Ishikawa (cell line): ENCODE measurements at regions not wholly inside any gene's neighbourhood (a gene's known extent, or its start where the extent isn't known, plus 50 kb on each side); places are given as distances from the start of the nearest gene placed in this dataset.

Experiments used
- CEBPB ChIP-seq: IDR thresholded peaks from 2 replicates; pipeline ENCODE4 v1.6.1; 2012
- CREB1 ChIP-seq: IDR thresholded peaks from 2 replicates; pipeline ENCODE4 v1.6.1; 2012; ENCODE audit warnings: low read depth
- EGR1 ChIP-seq: IDR thresholded peaks from 2 replicates; pipeline ENCODE4 v1.6.1; 2012
- EP300 ChIP-seq: IDR thresholded peaks from 2 replicates; pipeline ENCODE4 v1.6.1; 2012; ENCODE audit warnings: borderline replicate concordance
- FOXM1 ChIP-seq: IDR thresholded peaks from 2 replicates; pipeline ENCODE4 v1.6.1; 2012; ENCODE audit warnings: low read depth, borderline replicate concordance
- NFIC ChIP-seq: IDR thresholded peaks from 2 replicates; pipeline ENCODE4 v1.6.1; 2012
- RAD21 ChIP-seq: IDR thresholded peaks from 2 replicates; pipeline ENCODE4 v1.6.1; 2012; ENCODE audit warnings: low read depth
- REST ChIP-seq: IDR thresholded peaks from 2 replicates; pipeline ENCODE4 v1.6.1; 2012; ENCODE audit warnings: low read depth, mild to moderate bottlenecking
- TAF1 ChIP-seq: IDR thresholded peaks from 2 replicates; pipeline ENCODE4 v1.6.1; 2012; ENCODE audit warnings: low read depth, mild to moderate bottlenecking
- TCF12 ChIP-seq: IDR thresholded peaks from 2 replicates; pipeline ENCODE4 v1.6.1; 2012; ENCODE audit warnings: low read depth
- TEAD4 ChIP-seq: IDR thresholded peaks from 2 replicates; pipeline ENCODE4 v1.6.1; 2012
- YY1 ChIP-seq: IDR thresholded peaks from 2 replicates; pipeline ENCODE4 v1.6.1; 2012; ENCODE audit warnings: low read depth
- ZBTB7A ChIP-seq: IDR thresholded peaks from 2 replicates; pipeline ENCODE4 v1.6.1; 2012; ENCODE audit warnings: low read depth
- TF ChIP-seq, protein P1 (sequence below): IDR thresholded peaks from 2 replicates; pipeline ENCODE4 v1.6.1; 2012

GRCh38 chr9:95736370-95736769 is 139.1 kb upstream of the ERCC6L2 start:
- no peak for TF ChIP-seq YY1
- TF ChIP-seq EGR1, result no peak
- TF ChIP-seq EP300, result no peak
- TF ChIP-seq, protein P1, sequence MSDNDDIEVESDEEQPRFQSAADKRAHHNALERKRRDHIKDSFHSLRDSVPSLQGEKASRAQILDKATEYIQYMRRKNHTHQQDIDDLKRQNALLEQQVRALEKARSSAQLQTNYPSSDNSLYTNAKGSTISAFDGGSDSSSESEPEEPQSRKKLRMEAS, result no peak
- TF ChIP-seq RAD21, result no peak
- TF ChIP-seq CEBPB, result no peak
- TF ChIP-seq NFIC, result no peak
- TF ChIP-seq ZBTB7A, result no peak
- no peak for TF ChIP-seq REST
- no peak for TF ChIP-seq TAF1
- no peak for TF ChIP-seq TEAD4
- TF ChIP-seq FOXM1, result no peak
- no peak for TF ChIP-seq TCF12
- TF ChIP-seq CREB1, result no peak
